ENCODE measurements at regions not wholly inside any gene's neighbourhood (a gene's known extent, or its start where the extent isn't known, plus 50 kb on each side); places are given as distances from the start of the nearest gene placed in this dataset.

GRCh38 chr5:105462377-105462776 is 1899.8 kb upstream of the NUDT12 start:
- Histone ChIP-seq H3K27me3 (ENCODE audit: control insufficient read depth in 4 of 4, insufficient read depth in 4 of 4, low read length in 3 of 4) (no peaks in the 10 kb centered on the region), H3K36me3 (ENCODE audit: control insufficient read depth in 4 of 4, insufficient read depth in 3 of 4, low read depth in 1 of 4, low read length in 3 of 4) (no peaks in the 10 kb centered on the region), H3K9ac (ENCODE audit: low read depth in 1 of 2, low read length in 2 of 2) (no peak overlapping the region), H3K4me3 (ENCODE audit: low read depth in 1 of 3, low read length in 3 of 3) (no peak overlapping the region), H3K9me3 (ENCODE audit: control insufficient read depth in 4 of 4, low read length in 3 of 4) (peaks cover 0 to 4% (median 1%) of the 10 kb centered on the region in 4 donors), H3K4me1 (ENCODE audit: control insufficient read depth in 4 of 4, insufficient read depth in 4 of 4, low read length in 3 of 4) (no peaks in the 10 kb centered on the region), H3K27ac (ENCODE audit: low read depth in 1 of 2, low read length in 2 of 2) (no peak overlapping the region)
- TF ChIP-seq HNF4G (IDR thresholded peaks at IDR 0.05) (no peak), EGR1 (IDR thresholded peaks at IDR 0.05; ENCODE audit: low read depth in 2 of 2) (no peak), ATF3 (IDR thresholded peaks at IDR 0.05) (no peak), FOXA1 (IDR thresholded peaks at IDR 0.05) (no peak), RAD21 (IDR thresholded peaks at IDR 0.05) (no peak), YY1 (IDR thresholded peaks at IDR 0.05) (no peak), FOXA2 (IDR thresholded peaks at IDR 0.05) (no peak), RXRA (IDR thresholded peaks at IDR 0.05) (no peak), HNF4A (conservative IDR thresholded peaks at IDR 0.05) (no peak), SP1 (IDR thresholded peaks at IDR 0.05) (no peak), REST (IDR thresholded peaks at IDR 0.05) (no peak), TAF1 (conservative IDR thresholded peaks at IDR 0.05) (no peak), GABPA (IDR thresholded peaks at IDR 0.05 in 1 of 2, conservative IDR thresholded peaks at IDR 0.05 in 1 of 2) (no peak), NR2F2 (IDR thresholded peaks at IDR 0.05) (no peak), MAX (IDR thresholded peaks at IDR 0.05) (no peak), CTCF (IDR thresholded peaks at IDR 0.05; ENCODE audit: low read depth, low read length, missing input control) (no peak)
- 81% methylated on average over 3 of the region's 3 CpGs for WGBS
- no peak for DNase-seq (ENCODE audit: low spot score)

- no peaks in the 10 kb centered on the region for H3K27me3 ChIP-seq (ENCODE audit: control insufficient read depth in 4 of 4, insufficient read depth in 4 of 4, low read length in 3 of 4)
- H3K9me3 ChIP-seq (ENCODE audit: control insufficient read depth in 4 of 4, low read length in 3 of 4) = peaks cover 0 to 4% (median 1%) of the 10 kb centered on the region in 4 donors
- no peak for DNase-seq (ENCODE audit: low spot score)
- H3K27ac ChIP-seq (ENCODE audit: low read depth in 1 of 2, low read length in 2 of 2) = no peak overlapping the region
- H3K36me3 ChIP-seq (ENCODE audit: control insufficient read depth in 4 of 4, insufficient read depth in 3 of 4, low read depth in 1 of 4, low read length in 3 of 4) = no peaks in the 10 kb centered on the region
- H3K4me1 ChIP-seq (ENCODE audit: control insufficient read depth in 4 of 4, insufficient read depth in 4 of 4, low read length in 3 of 4) = no peaks in the 10 kb centered on the region
- no peak overlapping the region for H3K4me3 ChIP-seq (ENCODE audit: low read depth in 1 of 3, low read length in 3 of 3)
- WGBS = 87% methylated on average over 4 of the region's 4 CpGs
- no peak overlapping the region for H3K9ac ChIP-seq (ENCODE audit: low read depth in 1 of 2, low read length in 2 of 2)
- TF ChIP-seq NR2F2 (IDR thresholded peaks at IDR 0.05) (no peak), REST (IDR thresholded peaks at IDR 0.05) (no peak), HNF4G (IDR thresholded peaks at IDR 0.05) (no peak), ZBTB33 (IDR thresholded peaks at IDR 0.05) (no peak), EGR1 (IDR thresholded peaks at IDR 0.05; ENCODE audit: low read depth in 2 of 2) (no peak), SP1 (IDR thresholded peaks at IDR 0.05) (no peak), RXRA (IDR thresholded peaks at IDR 0.05) (no peak), YY1 (IDR thresholded peaks at IDR 0.05) (no peak), JUND (IDR thresholded peaks at IDR 0.05) (no peak), TAF1 (conservative IDR thresholded peaks at IDR 0.05) (no peak), FOXA1 (IDR thresholded peaks at IDR 0.05) (no peak), ATF3 (IDR thresholded peaks at IDR 0.05) (no peak), HNF4A (conservative IDR thresholded peaks at IDR 0.05) (no peak)
These were observed 1898.1 kb upstream of the NUDT12 start for GRCh38 chr5:105460721-105461120.

Measured in liver (tissue), 8 donors.